ENCODE measurements at regions not wholly inside any gene's neighbourhood (a gene's known extent, or its start where the extent isn't known, plus 50 kb on each side); places are given as distances from the start of the nearest gene placed in this dataset.
"Not testable (repeated sequence)": the region's sequence is repeated elsewhere in the genome, so short reads cannot be mapped to it uniquely, and the experiment has no call there.

DNA sequence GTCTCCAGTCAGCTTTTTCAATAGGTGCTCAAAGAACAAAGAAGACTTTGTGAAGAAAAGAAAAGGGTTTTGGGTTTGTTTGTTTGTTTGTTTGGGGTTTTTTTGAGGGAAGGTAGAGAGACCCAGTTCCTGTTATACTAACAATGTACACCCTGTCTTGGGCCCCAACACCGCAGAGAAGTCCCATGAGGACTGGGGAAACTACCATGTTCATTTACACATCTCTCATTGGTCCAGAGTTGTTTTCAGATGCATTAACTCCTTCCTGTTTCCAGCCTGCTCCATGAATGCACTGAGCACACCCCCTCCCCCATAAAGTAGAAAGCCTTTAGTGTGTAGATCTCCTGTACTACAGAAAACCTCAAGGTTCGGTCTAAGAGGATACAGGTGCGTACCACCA is 51.1 kb upstream of the SLC8A3 start:
- 50% methylated on average over 3 of the region's 3 CpGs for WGBS
- no peaks in the 10 kb centered on the region for H3K27me3 ChIP-seq (replicated peaks; ENCODE audit: insufficient read depth)
- intact Hi-C loops (cut with DNase I) = no loop called here
- no peak overlapping the region for H3K4me3 ChIP-seq
- TF ChIP-seq POLR2AphosphoS5 (IDR thresholded peaks at IDR 0.05) (no peak), CTCF (IDR thresholded peaks at IDR 0.05) (no peak), POLR2A (IDR thresholded peaks at IDR 0.05) (no peak)
- H3K4me1 ChIP-seq (replicated peaks) = no peaks in the 10 kb centered on the region
- H3K36me3 ChIP-seq = no peaks in the 10 kb centered on the region
- H3K27ac ChIP-seq = no peak overlapping the region
- no peaks in the 10 kb centered on the region for H3K9me3 ChIP-seq
- no peak for DNase-seq (ENCODE audit: low spot score)

DNA sequence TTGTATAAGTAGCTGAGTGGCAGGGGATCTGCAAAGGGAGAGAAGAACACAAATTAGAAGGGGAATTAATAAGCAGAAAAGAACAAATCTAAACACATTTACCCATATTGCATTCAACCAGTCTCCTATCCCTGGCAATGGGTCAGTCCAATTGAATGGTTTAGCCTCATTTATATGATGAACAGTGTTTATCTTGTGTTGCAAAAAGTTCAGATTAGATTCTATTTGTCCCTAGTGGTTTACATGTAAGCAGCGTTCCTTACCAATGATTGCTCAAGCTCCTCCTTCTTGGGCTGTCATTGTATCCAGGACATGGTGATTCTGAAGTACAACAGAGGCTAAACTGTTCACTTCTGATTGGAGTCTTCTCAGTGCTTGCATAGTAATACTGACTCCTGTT is 49.9 kb upstream of the SLC8A3 start:
- H3K36me3 ChIP-seq; H3K4me1 ChIP-seq (replicated peaks); H3K9me3 ChIP-seq; H3K27ac ChIP-seq; H3K4me3 ChIP-seq; H3K27me3 ChIP-seq (replicated peaks; ENCODE audit: insufficient read depth); DNase-seq (ENCODE audit: low spot score); intact Hi-C loops (cut with DNase I): not testable (repeated sequence)
- WGBS = 38% methylated on average over 1 of the region's 1 CpG
